ENCODE measurements at regions not wholly inside any gene's neighbourhood (a gene's known extent, or its start where the extent isn't known, plus 50 kb on each side); places are given as distances from the start of the nearest gene placed in this dataset.
A peak's percentile ranks its signal among the peaks of the same experiment; 100 is the strongest.

DNA sequence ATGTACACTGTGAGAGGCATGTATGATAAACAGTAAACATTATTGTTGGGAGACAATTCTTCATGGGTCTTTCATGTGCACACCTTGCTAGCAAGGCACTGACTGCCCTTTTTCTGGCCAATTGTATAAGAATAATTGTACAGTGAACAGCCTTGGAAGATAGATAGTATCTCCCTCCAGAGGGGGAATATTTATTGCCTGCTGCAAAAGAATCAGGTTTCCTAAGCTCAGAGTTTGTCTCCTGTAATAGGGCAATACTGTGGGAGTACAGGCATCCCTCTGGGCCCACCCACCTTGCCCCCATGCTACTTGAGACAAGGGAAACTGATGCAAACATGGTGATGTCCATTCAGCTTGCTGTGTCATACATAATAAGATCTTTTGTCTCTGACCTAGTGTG, 442.2 kb downstream of the HDGFL1 start:
- ATAC-seq: no peak
- ChIA-PET POLR2A (no interaction called here), CTCF (interaction anchor here (0.6 to 0.7 kb wide), 2 partner anchors 33 to 403 kb away, joined by 3 read pairs; no protein-coding TSS in a partner anchor)
- intact Hi-C loops (cut with DNase I, micrococcal nuclease): no loop called here
- Mint-ChIP-seq H3K27ac (no peak overlapping the region), H3K36me3 (ENCODE audit: low read depth) (no peaks in the 10 kb centered on the region), H3K4me1 (no peaks in the 10 kb centered on the region), H3K4me3 (no peak overlapping the region), H3K9me3 (ENCODE audit: low read depth) (no peaks in the 10 kb centered on the region), H3K27me3 (no peaks in the 10 kb centered on the region)
- DNase-seq: no peak

DNA sequence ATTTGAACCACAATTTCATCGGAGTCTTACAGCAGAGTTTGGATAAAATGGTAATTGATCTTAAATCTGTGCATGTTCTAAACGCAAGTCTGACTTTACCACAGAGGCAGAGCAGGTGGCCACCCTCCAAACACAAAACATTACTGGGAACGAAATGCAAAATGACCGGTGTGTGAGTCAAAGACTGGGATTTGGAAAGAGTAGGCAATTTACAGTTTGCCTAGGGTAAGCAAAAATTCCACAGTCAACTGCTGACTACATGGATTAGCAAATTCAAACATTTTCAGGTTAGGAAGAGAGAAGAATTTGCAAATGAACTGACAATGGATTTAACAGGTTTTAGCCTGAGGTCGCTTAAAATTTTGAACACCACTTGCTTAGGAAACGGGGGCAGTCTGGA, 444.4 kb downstream of the HDGFL1 start:
- no peak for DNase-seq
- no peak overlapping the region for H3K4me3 Mint-ChIP-seq
- no peaks in the 10 kb centered on the region for H3K27me3 Mint-ChIP-seq
- H3K27ac Mint-ChIP-seq: no peak overlapping the region
- ChIA-PET POLR2A (no interaction called here), CTCF (no interaction called here)
- H3K9me3 Mint-ChIP-seq (ENCODE audit: low read depth): no peaks in the 10 kb centered on the region
- intact Hi-C loops (cut with DNase I, micrococcal nuclease): no loop called here
- no peaks in the 10 kb centered on the region for H3K36me3 Mint-ChIP-seq (ENCODE audit: low read depth)
- no peaks in the 10 kb centered on the region for H3K4me1 Mint-ChIP-seq
- ATAC-seq: no peak

DNA sequence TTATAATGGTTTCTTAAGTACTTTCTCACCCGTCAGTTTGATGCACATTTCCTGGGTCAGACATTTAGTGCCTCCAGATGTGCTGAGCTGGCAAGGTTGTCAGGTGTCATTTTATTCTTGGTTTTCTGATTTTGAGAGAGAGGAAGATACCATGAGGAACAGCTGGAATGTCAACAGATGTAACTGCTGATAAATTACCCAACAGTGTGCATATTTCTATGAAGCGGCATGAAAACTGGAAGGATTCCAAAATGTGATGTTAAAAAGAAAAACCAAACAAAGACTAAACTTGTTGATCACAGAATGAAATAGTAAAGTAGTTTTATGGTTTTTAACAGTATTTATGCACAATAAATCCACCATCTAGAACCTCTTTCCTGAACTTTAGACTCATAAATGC, 447.3 kb downstream of the HDGFL1 start:
- no peaks in the 10 kb centered on the region for H3K9me3 Mint-ChIP-seq (ENCODE audit: low read depth)
- H3K27me3 Mint-ChIP-seq: no peaks in the 10 kb centered on the region
- ATAC-seq (no peak), DNase-seq (no peak)
- no peak overlapping the region for H3K27ac Mint-ChIP-seq
- no peak overlapping the region for H3K4me3 Mint-ChIP-seq
- no peaks in the 10 kb centered on the region for H3K4me1 Mint-ChIP-seq
- no peaks in the 10 kb centered on the region for H3K36me3 Mint-ChIP-seq (ENCODE audit: low read depth)
- ChIA-PET CTCF (no interaction called here), POLR2A (no interaction called here)
- intact Hi-C loops (cut with DNase I, micrococcal nuclease): no loop called here

DNA sequence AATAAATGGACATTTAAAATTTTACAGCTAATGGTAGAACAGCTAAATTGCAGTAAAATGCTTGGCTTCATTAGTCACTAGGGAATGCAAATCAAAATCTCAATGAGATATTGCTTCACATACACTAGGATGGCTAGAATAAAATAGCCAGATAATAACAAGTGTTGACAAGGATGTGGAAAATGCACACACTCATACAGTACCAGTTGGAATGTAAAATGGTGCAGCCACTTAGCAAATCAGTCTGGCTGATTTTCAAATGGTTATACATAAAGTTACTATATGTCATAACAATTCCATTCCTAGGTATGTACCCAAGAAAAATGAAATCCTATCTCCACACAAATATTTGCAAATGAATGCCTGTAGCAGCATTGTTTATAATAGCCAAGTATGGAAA, 452.1 kb downstream of the HDGFL1 start:
- Mint-ChIP-seq H3K27ac (no peak overlapping the region), H3K4me3 (no peak overlapping the region), H3K4me1 (no peaks in the 10 kb centered on the region), H3K36me3 (ENCODE audit: low read depth) (no peaks in the 10 kb centered on the region), H3K27me3 (no peaks in the 10 kb centered on the region), H3K9me3 (ENCODE audit: low read depth) (no peaks in the 10 kb centered on the region)
- POLR2A ChIA-PET: no interaction called here
- DNase-seq (no peak), ATAC-seq (no peak)
- CTCF ChIA-PET: no interaction called here
- intact Hi-C loops (cut with DNase I, micrococcal nuclease): no loop called here

DNA sequence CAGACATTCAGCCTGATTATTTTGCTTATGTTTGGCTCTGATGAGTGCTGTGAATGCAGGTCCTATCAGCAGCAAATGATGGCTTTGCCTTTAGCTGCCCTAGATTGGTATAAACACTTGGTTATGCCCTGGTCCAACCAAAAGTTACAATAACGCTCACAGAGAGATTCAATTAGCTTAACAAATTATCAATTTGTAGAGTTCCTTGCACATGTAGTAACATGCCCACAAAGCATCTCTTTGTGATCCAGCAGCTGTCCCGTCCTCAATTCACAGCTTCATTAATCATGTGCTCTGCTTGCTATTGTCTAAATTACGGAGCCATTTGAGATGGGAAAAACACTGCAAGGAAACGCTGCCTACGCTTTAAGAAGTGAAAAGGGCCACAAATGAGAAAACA, 457.9 kb downstream of the HDGFL1 start:
- Mint-ChIP-seq H3K27ac (no peak overlapping the region), H3K4me1 (no peaks in the 10 kb centered on the region), H3K36me3 (ENCODE audit: low read depth) (no peaks in the 10 kb centered on the region), H3K4me3 (no peak overlapping the region), H3K9me3 (ENCODE audit: low read depth) (no peaks in the 10 kb centered on the region), H3K27me3 (no peaks in the 10 kb centered on the region)
- ATAC-seq (no peak), DNase-seq (no peak)
- intact Hi-C loops (cut with DNase I, micrococcal nuclease): no loop called here
- CTCF ChIA-PET: no interaction called here
- POLR2A ChIA-PET: no interaction called here

DNA sequence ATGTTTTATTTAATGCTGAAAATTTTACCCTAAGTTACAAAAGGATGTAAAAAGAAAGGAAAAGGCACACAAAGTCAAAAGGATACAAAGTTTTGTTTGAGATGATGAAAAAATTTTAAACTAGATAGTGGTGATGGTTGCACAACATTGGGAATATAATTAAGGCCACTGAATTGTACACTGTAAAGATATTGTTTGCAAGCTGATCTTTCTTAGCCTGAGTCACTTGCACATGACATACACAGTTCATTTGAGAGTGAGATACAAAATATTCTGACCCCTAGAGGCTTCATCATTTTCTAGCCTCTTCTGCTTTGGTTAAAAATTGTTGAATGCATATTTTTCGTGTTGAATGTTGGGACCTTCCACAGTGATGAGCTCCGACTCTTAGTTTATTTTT, 462.6 kb downstream of the HDGFL1 start:
- no peaks in the 10 kb centered on the region for H3K4me1 Mint-ChIP-seq
- H3K9me3 Mint-ChIP-seq (ENCODE audit: low read depth): no peaks in the 10 kb centered on the region
- ChIA-PET POLR2A (no interaction called here), CTCF (interaction anchor here (1.1 kb wide), 1 partner anchor 8 kb away, joined by 3 read pairs; no protein-coding TSS in a partner anchor)
- H3K27me3 Mint-ChIP-seq: no peaks in the 10 kb centered on the region
- intact Hi-C loops (cut with DNase I, micrococcal nuclease): no loop called here
- no peaks in the 10 kb centered on the region for H3K36me3 Mint-ChIP-seq (ENCODE audit: low read depth)
- H3K4me3 Mint-ChIP-seq: no peak overlapping the region
- no peak for ATAC-seq
- DNase-seq: no peak
- H3K27ac Mint-ChIP-seq: no peak overlapping the region

DNA sequence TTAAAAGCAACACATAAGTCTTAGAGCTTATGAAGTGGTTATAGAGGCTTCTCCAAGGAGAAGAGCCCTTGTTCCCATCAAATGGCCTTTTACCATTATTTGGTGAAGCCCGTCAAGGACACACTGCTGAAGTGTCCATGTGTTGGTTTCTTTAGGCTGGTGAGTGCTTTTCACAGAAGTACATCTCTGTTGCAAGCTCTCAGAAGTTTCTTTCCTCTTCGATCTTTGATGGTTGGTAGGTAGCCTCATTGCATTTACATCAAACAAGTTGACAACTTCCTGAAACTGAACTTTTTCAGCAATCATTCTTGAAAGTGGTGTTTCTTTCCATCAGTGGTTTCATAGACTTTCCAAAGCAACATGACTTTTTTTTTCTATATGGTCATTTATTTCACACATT, 465.6 kb downstream of the HDGFL1 start:
- no peaks in the 10 kb centered on the region for H3K27me3 Mint-ChIP-seq
- H3K4me1 Mint-ChIP-seq: no peaks in the 10 kb centered on the region
- POLR2A ChIA-PET: no interaction called here

DNA sequence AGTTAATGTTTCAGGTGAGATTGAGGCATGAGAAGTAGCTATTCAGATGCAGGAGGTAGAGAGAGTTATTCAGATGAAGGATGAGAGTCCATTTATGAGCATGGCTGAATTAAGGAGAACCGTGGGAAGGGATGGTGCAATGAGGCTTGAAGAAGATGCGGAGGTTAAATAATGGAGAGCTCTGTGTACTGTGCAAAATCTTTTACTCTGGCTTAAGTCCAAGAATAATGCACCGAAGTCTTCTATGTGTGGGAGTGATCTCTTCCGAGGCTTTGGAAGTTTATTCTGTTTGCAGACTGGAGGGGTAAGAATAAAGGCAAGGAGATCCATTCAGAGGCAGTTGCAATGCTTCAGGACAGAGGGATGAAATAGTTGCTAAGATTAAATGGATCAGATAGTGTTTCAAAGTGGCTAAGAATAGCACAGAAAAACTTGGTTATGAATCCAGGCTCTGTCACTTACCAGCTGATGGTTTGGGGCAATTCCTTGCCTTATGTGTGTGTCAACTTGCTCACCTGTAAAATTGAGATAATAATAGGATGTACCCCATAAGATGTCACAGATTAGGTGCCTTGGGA, 467.1 kb downstream of the HDGFL1 start:
- CTCF ChIA-PET: interaction anchor here (0.6 kb wide), 1 partner anchor 1766 kb away, joined by 3 read pairs; no protein-coding TSS in a partner anchor
- H3K4me3 Mint-ChIP-seq: no peak overlapping the region

More for the DNA sequence above, 465.6 kb downstream of the HDGFL1 start:
- no peak overlapping the region for H3K4me3 Mint-ChIP-seq
- CTCF ChIA-PET: no interaction called here
- ATAC-seq (peak; percentile 16), DNase-seq (no peak)
- no peaks in the 10 kb centered on the region for H3K36me3 Mint-ChIP-seq (ENCODE audit: low read depth)
- no peak overlapping the region for H3K27ac Mint-ChIP-seq
- intact Hi-C loops (cut with DNase I, micrococcal nuclease): no loop called here
- H3K9me3 Mint-ChIP-seq (ENCODE audit: low read depth): no peaks in the 10 kb centered on the region

DNA sequence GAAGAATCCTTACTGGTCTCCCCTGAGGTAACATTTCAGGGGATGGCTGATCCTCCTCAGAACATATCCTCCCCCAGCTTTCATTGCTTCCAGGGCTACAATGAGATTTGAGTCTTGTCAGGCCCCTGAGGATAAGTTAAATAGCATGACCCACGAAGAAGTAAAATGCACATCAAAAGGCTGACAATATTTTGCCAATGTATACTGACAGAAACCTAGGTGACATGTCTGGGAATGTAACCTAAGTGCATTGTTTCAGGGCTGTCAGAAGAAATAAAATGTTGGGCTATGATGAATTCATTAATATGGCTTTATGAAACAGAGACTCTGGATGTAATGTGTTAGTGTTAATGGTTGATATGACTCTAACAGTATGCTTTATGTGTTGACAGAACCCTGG, 471.5 kb downstream of the HDGFL1 start:
- Mint-ChIP-seq H3K27ac (no peak overlapping the region), H3K27me3 (no peaks in the 10 kb centered on the region), H3K4me3 (no peak overlapping the region), H3K36me3 (ENCODE audit: low read depth) (no peaks in the 10 kb centered on the region), H3K4me1 (no peaks in the 10 kb centered on the region), H3K9me3 (ENCODE audit: low read depth) (no peaks in the 10 kb centered on the region)
- POLR2A ChIA-PET: no interaction called here
- CTCF ChIA-PET: interaction anchor here (0.8 kb wide), 1 partner anchor 850 kb away, joined by 3 read pairs; no protein-coding TSS in a partner anchor
- intact Hi-C loops (cut with DNase I, micrococcal nuclease): no loop called here
- ATAC-seq (no peak), DNase-seq (no peak)

More for the DNA sequence above, 467.1 kb downstream of the HDGFL1 start:
- DNase-seq (no peak), ATAC-seq (no peak)
- H3K36me3 Mint-ChIP-seq (ENCODE audit: low read depth): no peaks in the 10 kb centered on the region
- H3K27ac Mint-ChIP-seq: no peak overlapping the region
- intact Hi-C loops (cut with DNase I, micrococcal nuclease): no loop called here
- no peaks in the 10 kb centered on the region for H3K4me1 Mint-ChIP-seq
- H3K27me3 Mint-ChIP-seq: no peaks in the 10 kb centered on the region
- POLR2A ChIA-PET: no interaction called here
- H3K9me3 Mint-ChIP-seq (ENCODE audit: low read depth): no peaks in the 10 kb centered on the region

DNA sequence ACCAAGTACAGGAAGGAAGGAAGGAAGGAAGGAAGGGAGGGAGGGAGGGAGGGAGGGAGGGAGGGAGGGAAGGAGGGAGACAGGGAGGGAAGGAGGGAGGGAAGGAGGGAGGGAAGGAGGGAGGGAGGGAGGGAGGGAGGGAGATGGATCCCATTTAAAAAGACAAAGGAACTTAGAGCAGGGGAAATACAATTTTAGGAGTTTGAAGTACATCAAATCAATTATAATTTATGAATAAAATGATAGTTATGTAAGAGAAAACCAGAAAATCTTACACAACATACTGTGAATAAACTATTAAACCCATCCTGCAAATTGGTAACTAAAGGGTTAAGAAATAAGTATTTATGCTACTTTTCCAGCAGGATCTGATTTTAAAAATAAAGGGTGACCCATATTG, 475.9 kb downstream of the HDGFL1 start:
- POLR2A ChIA-PET: no interaction called here

DNA sequence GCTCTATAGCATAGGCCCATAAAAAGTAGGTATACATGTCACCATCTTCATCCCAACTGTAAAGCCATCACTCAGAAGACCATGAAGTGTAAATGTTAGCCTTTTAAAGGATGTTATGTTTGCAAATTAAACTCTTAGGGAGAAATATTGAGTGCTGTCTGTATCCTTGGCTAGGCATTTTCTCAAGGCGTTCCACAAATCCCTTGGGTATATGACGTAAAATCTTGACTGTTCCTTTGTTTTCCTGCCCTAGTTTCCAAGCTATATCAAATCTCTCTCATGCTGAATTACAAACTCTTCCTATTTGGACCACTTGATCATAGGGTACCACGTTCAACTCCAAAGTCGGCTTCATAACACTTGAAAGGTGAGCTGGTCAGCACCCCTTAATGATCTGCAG, 486.2 kb downstream of the HDGFL1 start:
- intact Hi-C loops (cut with DNase I, micrococcal nuclease): no loop called here
- ChIA-PET POLR2A (no interaction called here), CTCF (no interaction called here)
- Mint-ChIP-seq H3K27ac (no peak overlapping the region), H3K27me3 (no peaks in the 10 kb centered on the region), H3K4me3 (no peak overlapping the region), H3K4me1 (no peaks in the 10 kb centered on the region), H3K36me3 (ENCODE audit: low read depth) (no peaks in the 10 kb centered on the region), H3K9me3 (ENCODE audit: low read depth) (peaks cover 6% of the 10 kb centered on the region)
- DNase-seq: no peak
- no peak for ATAC-seq

More for the DNA sequence above, 475.9 kb downstream of the HDGFL1 start:
- CTCF ChIA-PET: no interaction called here
- no peaks in the 10 kb centered on the region for H3K4me1 Mint-ChIP-seq
- no peak overlapping the region for H3K4me3 Mint-ChIP-seq
- H3K36me3 Mint-ChIP-seq (ENCODE audit: low read depth): no peaks in the 10 kb centered on the region
- no peak for ATAC-seq
- no peak for DNase-seq
- intact Hi-C loops (cut with DNase I, micrococcal nuclease): no loop called here
- no peak overlapping the region for H3K27ac Mint-ChIP-seq
- no peaks in the 10 kb centered on the region for H3K27me3 Mint-ChIP-seq
- no peaks in the 10 kb centered on the region for H3K9me3 Mint-ChIP-seq (ENCODE audit: low read depth)

DNA sequence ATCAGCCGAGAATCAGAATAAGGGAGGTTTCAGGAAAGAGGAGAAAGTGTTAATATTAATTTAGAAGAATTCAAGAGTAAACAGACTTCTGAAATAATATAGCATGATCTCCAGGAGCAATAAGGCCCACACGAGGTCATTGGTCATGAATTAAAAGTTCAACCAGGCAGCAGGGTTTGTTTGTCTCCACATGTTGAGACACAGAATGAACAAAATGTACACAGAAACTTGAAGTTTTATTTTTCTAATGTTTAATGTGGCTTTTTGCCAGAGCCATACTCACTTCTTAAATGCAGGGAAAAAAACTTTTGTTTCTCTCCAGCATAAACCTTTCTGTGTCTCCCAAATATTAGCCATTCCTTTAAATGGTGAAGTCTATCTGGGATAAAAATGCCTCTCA, 504.5 kb downstream of the HDGFL1 start:
- intact Hi-C loops (cut with DNase I, micrococcal nuclease): no loop called here
- ChIA-PET CTCF (no interaction called here), POLR2A (no interaction called here)
- Mint-ChIP-seq H3K9me3 (ENCODE audit: low read depth) (peaks cover 3% of the 10 kb centered on the region), H3K4me1 (no peaks in the 10 kb centered on the region), H3K4me3 (no peak overlapping the region), H3K36me3 (ENCODE audit: low read depth) (no peaks in the 10 kb centered on the region), H3K27ac (no peak overlapping the region), H3K27me3 (no peaks in the 10 kb centered on the region)
- DNase-seq (no peak), ATAC-seq (no peak)

DNA sequence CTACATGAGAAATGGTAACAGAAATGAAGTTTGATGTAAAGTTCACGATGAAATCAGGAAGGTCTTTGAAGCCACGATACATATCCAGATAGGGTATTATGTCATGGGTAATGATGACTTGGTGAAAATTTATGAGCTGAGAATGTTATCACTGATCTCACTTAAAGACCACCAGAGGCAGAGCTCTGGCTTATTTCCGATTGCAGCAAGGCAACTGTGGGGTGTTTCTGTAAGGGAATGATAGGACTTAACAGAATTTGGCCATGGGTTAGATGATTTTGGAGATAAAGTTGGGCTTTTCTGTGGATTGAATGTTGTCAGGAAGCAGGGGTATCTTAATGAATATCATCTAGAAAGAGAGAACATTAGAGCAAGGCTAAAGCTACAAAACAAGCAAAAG, 508.4 kb downstream of the HDGFL1 start:
- Mint-ChIP-seq H3K4me1 (no peaks in the 10 kb centered on the region), H3K9me3 (ENCODE audit: low read depth) (peaks cover 3% of the 10 kb centered on the region), H3K27me3 (no peaks in the 10 kb centered on the region), H3K4me3 (no peak overlapping the region), H3K36me3 (ENCODE audit: low read depth) (no peaks in the 10 kb centered on the region), H3K27ac (no peak overlapping the region)
- ChIA-PET POLR2A (no interaction called here), CTCF (no interaction called here)
- no peak for DNase-seq
- ATAC-seq: no peak
- intact Hi-C loops (cut with DNase I, micrococcal nuclease): no loop called here

Measured in activated CD4-positive, alpha-beta T cell treated with anti-CD3 and anti-CD28 coated beads for 36 hours (primary cell).